A549 (cell line): ENCODE measurements at regions not wholly inside any gene's neighbourhood (a gene's known extent, or its start where the extent isn't known, plus 50 kb on each side); places are given as distances from the start of the nearest gene placed in this dataset.
A peak's percentile ranks its signal among the peaks of the same experiment; 100 is the strongest.

ENCODE experiments used
- ATAC-seq, 2 experiments: fragments of 200-7000 bp in 1 of 2; fragments of >200 bp in 1 of 2; cut with Nextera tagmentation in 1 of 2; cut with Tn5 transposase in 1 of 2; 3 replicates each; pipeline versions ENCODE4 v1.8.0 to v1.9.1; 2018 to 2020; ENCODE audit warnings: mild to moderate bottlenecking in 1 of 2, moderate library complexity in 1 of 2
- CTCF ChIA-PET: fragments of 300-600 bp; sonication (Branson Sonifier 250); formaldehyde crosslinking; extraction: SDS; loops from one replicate; lab custom pipeline; 2021; ENCODE audit warnings: antibody characterized with exemption, inconsistent platforms; lab: Yijun Ruan, JAX
- POLR2A ChIA-PET: fragments of 350-600 bp; formaldehyde crosslinking; extraction: SDS; loops from one replicate; lab custom pipeline; 2021; ENCODE audit warnings: antibody characterized with exemption, inconsistent platforms; lab: Yijun Ruan, JAX
- DNase-seq, 2 experiments: peaks; one replicate each; pipeline versions ENCODE4 v3.0.0 to v3.0.0-alpha.2; 2011 to 2016; ENCODE audit warnings: low read depth in 1 of 2, low spot score in 1 of 2
- FAIRE-seq: peaks from 2 replicates; lab custom pipeline; 2011; peaks lifted over from hg19 to GRCh38; lab: Jason Lieb, UNC
- H3K27ac ChIP-seq, 2 experiments: fragments of >200 bp; sonication (Bioruptor Twin); formaldehyde crosslinking; 3 replicates each; pipeline ENCODE4 v1.5.1; 2016 to 2017
- H3K4me1 ChIP-seq: fragments of >200 bp; sonication (Bioruptor Twin); formaldehyde crosslinking; 3 replicates; pipeline ENCODE4 v1.6.1; 2016
- H3K4me2 ChIP-seq: fragments of >200 bp; sonication (Bioruptor Twin); formaldehyde crosslinking; 3 replicates; pipeline ENCODE4 v1.6.1; 2016
- H3K4me3 ChIP-seq: fragments of >200 bp; sonication (Bioruptor Twin); formaldehyde crosslinking; 3 replicates; pipeline ENCODE4 v1.5.1; 2016
- H3K9me3 ChIP-seq: fragments of >200 bp; sonication (Bioruptor Twin); formaldehyde crosslinking; 3 replicates; pipeline ENCODE4 v1.6.1; 2016
- CHD2 ChIP-seq: fragments of 150-350 bp; IDR thresholded peaks from 2 replicates; pipeline ENCODE4 v1.6.1; 2014; ENCODE audit warnings: low read length; ENCODE audit not compliant: partially characterized antibody
- CHD4 ChIP-seq: fragments of 200-600 bp; sonication (generic); IDR thresholded peaks from 2 replicates; pipeline ENCODE4 v1.6.1; 2016; ENCODE audit warnings: antibody characterized with exemption, mild to moderate bottlenecking, borderline replicate concordance
- FOSL2 ChIP-seq, 2 experiments: fragments of 450-650 bp in 1 of 2; fragments of >200 bp in 1 of 2; sonication (Bioruptor Twin) in 1 of 2; formaldehyde crosslinking; IDR thresholded peaks; 2 replicates each; pipeline versions ENCODE4 v1.5.0 to v1.6.1; 2016 to 2020; ENCODE audit warnings: mild to moderate bottlenecking in 1 of 2, moderate library complexity in 1 of 2
- HDAC2 ChIP-seq: fragments of 200-600 bp; sonication (generic); IDR thresholded peaks from 2 replicates; pipeline ENCODE4 v1.6.1; 2016
- HES2 ChIP-seq: fragments of >200 bp; sonication (Bioruptor Twin); formaldehyde crosslinking; IDR thresholded peaks from 2 replicates; pipeline ENCODE4 v1.6.1; 2016
- HOXB13 ChIP-seq: fragments of 250-450 bp; sonication (Bioruptor Pico); IDR thresholded peaks from 2 replicates; pipeline ENCODE4 v1.5.0; 2020; ENCODE audit warnings: low read depth, mild to moderate bottlenecking, moderate library complexity
- HOXB5 ChIP-seq: fragments of 250-450 bp; sonication (Bioruptor Pico); IDR thresholded peaks from 2 replicates; pipeline ENCODE4 v1.5.0; 2020; ENCODE audit warnings: mild to moderate bottlenecking, moderate library complexity
- KDM1A ChIP-seq: fragments of 200-600 bp; sonication (generic); IDR thresholded peaks from 2 replicates; pipeline ENCODE4 v1.6.1; 2016; ENCODE audit warnings: low read depth, mild to moderate bottlenecking
- NPAS2 ChIP-seq: fragments of 250-450 bp; sonication (Bioruptor Pico); IDR thresholded peaks from 2 replicates; pipeline ENCODE4 v1.8.0; 2022; ENCODE audit warnings: mild to moderate bottlenecking, moderate library complexity, borderline replicate concordance
- POLR2A ChIP-seq: IDR thresholded peaks from 2 replicates; pipeline ENCODE4 v1.6.1; 2012; ENCODE audit warnings: mild to moderate bottlenecking, low read length
- RAD21 ChIP-seq, 2 experiments: fragments of >200 bp in 1 of 2; sonication (Bioruptor Twin) in 1 of 2; formaldehyde crosslinking in 1 of 2; IDR thresholded peaks in 1 of 2; conservative IDR thresholded peaks in 1 of 2; 2 replicates in 1 of 2; 3 replicates in 1 of 2; pipeline ENCODE4 v1.6.1; 2012 to 2018; ENCODE audit warnings: inconsistent platforms in 1 of 2
- RARB ChIP-seq: fragments of 250-450 bp; sonication (Bioruptor Pico); IDR thresholded peaks from 2 replicates; pipeline ENCODE4 v1.8.0; 2021; ENCODE audit warnings: mild to moderate bottlenecking, moderate library complexity
- RCOR1 ChIP-seq: fragments of 150-350 bp; IDR thresholded peaks from 2 replicates; pipeline ENCODE4 v1.6.1; 2014; ENCODE audit warnings: antibody characterized with exemption, low read length, low read depth
- REST ChIP-seq: fragments of 200-600 bp; sonication (generic); IDR thresholded peaks from 2 replicates; pipeline ENCODE4 v1.6.1; 2016; ENCODE audit warnings: antibody characterized with exemption, mild to moderate bottlenecking, moderate library complexity
- SREBF2 ChIP-seq: fragments of 450-650 bp; IDR thresholded peaks from 2 replicates; pipeline ENCODE4 v1.6.1; 2014; ENCODE audit warnings: mild to moderate bottlenecking, moderate library complexity
- TFCP2L1 ChIP-seq: fragments of 250-450 bp; sonication (Bioruptor Pico); IDR thresholded peaks from 2 replicates; pipeline ENCODE4 v1.5.0; 2021; ENCODE audit warnings: mild to moderate bottlenecking
- TP53 ChIP-seq: fragments of 250-450 bp; sonication (Bioruptor Pico); IDR thresholded peaks from 2 replicates; pipeline ENCODE4 v1.5.0; 2021; ENCODE audit warnings: mild to moderate bottlenecking, moderate library complexity
- ZSCAN20 ChIP-seq: fragments of 250-450 bp; sonication (Bioruptor Pico); IDR thresholded peaks from 2 replicates; pipeline ENCODE4 v1.8.0; 2022; ENCODE audit warnings: mild to moderate bottlenecking, moderate library complexity
- WGBS: methylation state at CpG from one replicate; pipeline ENCODE4 v1.1.6; 2017; ENCODE audit errors: missing lambda C conversion rate; 5-methylcytosine and 5-hydroxymethylcytosine counted together
- TF ChIP-seq, protein P1 (sequence below): fragments of 150-350 bp; IDR thresholded peaks from 2 replicates; pipeline ENCODE4 v1.6.1; 2014; ENCODE audit warnings: low read depth, mild to moderate bottlenecking, low read length

- 83% methylated on average over 3 of the region's 3 CpGs for WGBS
- ATAC-seq (no peak), DNase-seq (no peak), FAIRE-seq (no peak)
- H3K4me1 ChIP-seq = no peaks in the 10 kb centered on the region
- ChIA-PET POLR2A (no interaction called here), CTCF (no interaction called here)
- no peaks in the 10 kb centered on the region for H3K9me3 ChIP-seq
- no peak overlapping the region for H3K27ac ChIP-seq
- no peak overlapping the region for H3K4me3 ChIP-seq
- no peak overlapping the region for H3K4me2 ChIP-seq
- no peak for TF ChIP-seq TP53 (CRISPR knock-in tag)
- no peak for TF ChIP-seq FOSL2 (IDR thresholded peaks at IDR 0.05)
- no peak for TF ChIP-seq FOSL2 (CRISPR knock-in tag; IDR thresholded peaks at IDR 0.05)
- TF ChIP-seq POLR2A = no peak
- no peak for TF ChIP-seq HDAC2
- TF ChIP-seq, protein P1, sequence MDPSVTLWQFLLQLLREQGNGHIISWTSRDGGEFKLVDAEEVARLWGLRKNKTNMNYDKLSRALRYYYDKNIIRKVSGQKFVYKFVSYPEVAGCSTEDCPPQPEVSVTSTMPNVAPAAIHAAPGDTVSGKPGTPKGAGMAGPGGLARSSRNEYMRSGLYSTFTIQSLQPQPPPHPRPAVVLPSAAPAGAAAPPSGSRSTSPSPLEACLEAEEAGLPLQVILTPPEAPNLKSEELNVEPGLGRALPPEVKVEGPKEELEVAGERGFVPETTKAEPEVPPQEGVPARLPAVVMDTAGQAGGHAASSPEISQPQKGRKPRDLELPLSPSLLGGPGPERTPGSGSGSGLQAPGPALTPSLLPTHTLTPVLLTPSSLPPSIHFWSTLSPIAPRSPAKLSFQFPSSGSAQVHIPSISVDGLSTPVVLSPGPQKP = no peak
- no peak for TF ChIP-seq CHD2
These were observed 1638.3 kb upstream of the ZEB2 start for GRCh38 chr2:146158072-146158674.

- ChIA-PET CTCF (interaction anchor here (0.6 kb wide), 1 partner anchor 175 kb away, joined by 3 read pairs; no protein-coding TSS in a partner anchor), POLR2A (no interaction called here)
- FAIRE-seq = no peak
- 14% methylated on average over 2 of the region's 2 CpGs for WGBS
- peak in 1 of 2 experiments; percentile 2 for DNase-seq
- Histone ChIP-seq H3K4me3 (no peak overlapping the region), H3K4me2 (no peak overlapping the region), H3K9me3 (no peaks in the 10 kb centered on the region), H3K27ac (no peak overlapping the region), H3K4me1 (no peaks in the 10 kb centered on the region)
- peak; percentile 13 to 28; a peak in 2 of 5 replicates for TF ChIP-seq RAD21 (conservative IDR thresholded peaks at IDR 0.05 in 1 of 2, IDR thresholded peaks at IDR 0.05 in 1 of 2)
- TF ChIP-seq HOXB5 (CRISPR knock-in tag) = no peak
- no peak for ATAC-seq
These were observed 1627.6 kb upstream of the ZEB2 start for GRCh38 chr2:146147448-146148012.

DNA sequence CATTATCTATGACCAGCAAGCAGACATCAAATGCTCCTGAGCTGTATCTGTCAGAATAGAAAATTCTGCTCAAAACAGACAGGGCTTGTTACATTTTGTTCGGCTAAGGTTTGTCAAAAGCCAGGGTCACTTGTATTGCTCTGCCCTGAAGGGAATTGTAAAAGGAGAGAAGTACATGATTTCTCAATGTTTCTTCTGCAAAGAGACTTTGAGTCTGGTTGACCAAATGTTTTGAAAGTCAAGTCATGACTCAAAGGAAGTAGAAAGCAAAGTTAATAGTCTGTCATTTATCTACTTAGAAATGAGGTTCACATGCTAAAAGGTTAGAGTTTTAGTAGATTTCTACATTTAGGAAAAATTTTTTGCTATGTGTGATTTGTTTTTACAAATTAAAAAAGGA lies 1624.1 kb upstream of the ZEB2 start:
- WGBS = 26% methylated on average over 1 of the region's 1 CpG
- H3K4me1 ChIP-seq = no peaks in the 10 kb centered on the region
- TF ChIP-seq CHD4 (no peak), RAD21 (conservative IDR thresholded peaks at IDR 0.05 in 1 of 2, IDR thresholded peaks at IDR 0.05 in 1 of 2) (no peak), HES2 (no peak), SREBF2 (no peak), ZSCAN20 (CRISPR knock-in tag) (no peak), RARB (CRISPR knock-in tag) (no peak), TFCP2L1 (CRISPR knock-in tag) (no peak)
- POLR2A ChIA-PET = no interaction called here
- no peak overlapping the region for H3K27ac ChIP-seq
- DNase-seq (no peak), FAIRE-seq (no peak), ATAC-seq (no peak)
- no peak overlapping the region for H3K4me3 ChIP-seq
- no peak overlapping the region for H3K4me2 ChIP-seq
- CTCF ChIA-PET = no interaction called here
- no peaks in the 10 kb centered on the region for H3K9me3 ChIP-seq

GRCh38 chr2:146138820-146139219 lies 1618.9 kb upstream of the ZEB2 start:
- no peak for DNase-seq
- ATAC-seq = no peak

DNA sequence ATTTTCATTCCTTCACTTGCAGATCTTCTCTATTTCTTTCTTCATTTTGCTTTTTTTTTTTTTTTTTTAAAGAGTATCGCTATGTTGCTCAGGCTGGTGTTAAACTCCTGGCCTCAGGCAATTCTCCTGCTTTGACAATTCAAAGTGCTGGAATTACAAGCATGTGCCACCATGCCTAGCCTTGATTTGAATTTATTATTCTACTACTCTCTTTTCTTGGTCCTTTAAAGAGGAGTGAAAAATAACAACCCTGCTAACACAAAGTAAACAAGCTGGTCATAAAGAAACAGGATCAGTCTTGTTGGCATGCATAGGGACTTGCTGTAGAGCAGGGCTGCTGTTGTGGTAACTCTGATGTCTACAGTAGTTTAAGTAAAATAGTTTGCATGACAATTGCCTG lies 1615.3 kb upstream of the ZEB2 start:
- H3K4me1 ChIP-seq = no peaks in the 10 kb centered on the region
- no peak overlapping the region for H3K4me3 ChIP-seq
- no peak for FAIRE-seq
- no peaks in the 10 kb centered on the region for H3K9me3 ChIP-seq
- ATAC-seq = no peak
- ChIA-PET CTCF (no interaction called here), POLR2A (no interaction called here)
- no peak for DNase-seq
- no peak overlapping the region for H3K27ac ChIP-seq
- TF ChIP-seq REST (no peak), TFCP2L1 (CRISPR knock-in tag) (no peak), NPAS2 (CRISPR knock-in tag) (no peak), SREBF2 (no peak), CHD2 (no peak), HOXB13 (CRISPR knock-in tag) (no peak), ZSCAN20 (CRISPR knock-in tag) (no peak), HDAC2 (no peak)
- 70% methylated on average over 1 of the region's 1 CpG for WGBS
- H3K4me2 ChIP-seq = no peak overlapping the region

More at GRCh38 chr2:146138820-146139219, 1618.9 kb upstream of the ZEB2 start:
- Histone ChIP-seq H3K4me1 (no peaks in the 10 kb centered on the region), H3K27ac (no peak overlapping the region), H3K9me3 (no peaks in the 10 kb centered on the region), H3K4me2 (no peak overlapping the region), H3K4me3 (no peak overlapping the region)
- ChIA-PET CTCF (no interaction called here), POLR2A (no interaction called here)
- 47% methylated on average over 3 of the region's 3 CpGs for WGBS
- TF ChIP-seq KDM1A = no peak
- TF ChIP-seq RCOR1 = no peak
- no peak for FAIRE-seq
